GM12878 (cell line): ENCODE measurements at regions not wholly inside any gene's neighbourhood (a gene's known extent, or its start where the extent isn't known, plus 50 kb on each side); places are given as distances from the start of the nearest gene placed in this dataset.
A peak's percentile ranks its signal among the peaks of the same experiment; 100 is the strongest.

Experiments used
- GABPA ChIP-seq: IDR thresholded peaks from 2 replicates; pipeline ENCODE4 v1.6.1; 2014; ENCODE audit warnings: antibody characterized with exemption, low read depth, mild to moderate bottlenecking, inconsistent platforms
- HDAC6 ChIP-seq: fragments of 200-600 bp; sonication (generic); IDR thresholded peaks from one replicate; pipeline ENCODE4 v1.8.0; 2017; ENCODE audit warnings: antibody characterized with exemption; ENCODE audit not compliant: unreplicated experiment
- IRF4 ChIP-seq: IDR thresholded peaks from 2 replicates; pipeline ENCODE4 v1.6.1; 2011; ENCODE audit warnings: low read depth, low read length
- LARP7 ChIP-seq: fragments of 450-650 bp; IDR thresholded peaks from 2 replicates; pipeline ENCODE4 v1.6.1; 2017; ENCODE audit warnings: mild to moderate bottlenecking
- MTA3 ChIP-seq: IDR thresholded peaks from 2 replicates; pipeline ENCODE4 v1.6.1; 2012; ENCODE audit warnings: low read length, inconsistent platforms, borderline replicate concordance
- NRF1 ChIP-seq: conservative IDR thresholded peaks from 2 replicates; pipeline ENCODE4 v1.6.1; 2011; ENCODE audit warnings: mild to moderate bottlenecking, low read depth, low read length, improper control_type of control experiment
- PAX5 ChIP-seq: IDR thresholded peaks from 2 replicates; pipeline ENCODE4 v1.6.1; 2011; ENCODE audit warnings: low read depth, low read length, borderline replicate concordance
- POLR2AphosphoS2 ChIP-seq: IDR thresholded peaks from 2 replicates; pipeline ENCODE4 v1.6.1; 2011; ENCODE audit warnings: low read depth, mild to moderate bottlenecking, low read length, improper control_type of control experiment, moderate library complexity
- RAD21 ChIP-seq: IDR thresholded peaks from 2 replicates; pipeline ENCODE4 v1.6.1; 2011; ENCODE audit warnings: mild to moderate bottlenecking, low read depth, low read length, moderate library complexity; ENCODE audit not compliant: insufficient read depth
- RUNX3 ChIP-seq: IDR thresholded peaks from 2 replicates; pipeline ENCODE4 v1.6.1; 2012; ENCODE audit warnings: low read length, inconsistent platforms
- SRF ChIP-seq, 2 experiments: IDR thresholded peaks; 2 replicates each; pipeline ENCODE4 v1.6.1; 2011; ENCODE audit warnings: low read depth in 2 of 2, low read length in 2 of 2, mild to moderate bottlenecking in 1 of 2, moderate library complexity in 1 of 2
- STAT1 ChIP-seq: fragments of 450-650 bp; conservative IDR thresholded peaks from 2 replicates; pipeline ENCODE4 v1.6.1; 2014; ENCODE audit warnings: antibody characterized with exemption, mild to moderate bottlenecking
- ZBED1 ChIP-seq: IDR thresholded peaks from 2 replicates; pipeline ENCODE4 v1.6.1; 2016; ENCODE audit warnings: borderline replicate concordance
- ZNF217 ChIP-seq: fragments of 450-650 bp; IDR thresholded peaks from 2 replicates; pipeline ENCODE4 v1.6.1; 2017; ENCODE audit warnings: antibody characterized with exemption, mild to moderate bottlenecking
- ZNF384 ChIP-seq: IDR thresholded peaks from 2 replicates; pipeline ENCODE4 v1.6.1; 2012; ENCODE audit warnings: low read depth, mild to moderate bottlenecking, low read length, improper control_type of control experiment, borderline replicate concordance
- TF ChIP-seq, protein P1 (sequence below): IDR thresholded peaks from 2 replicates; pipeline ENCODE4 v1.6.1; 2012; ENCODE audit warnings: mild to moderate bottlenecking, low read depth, low read length
- TF ChIP-seq, protein P2 (sequence below): fragments of 450-650 bp; IDR thresholded peaks from 2 replicates; pipeline ENCODE4 v1.6.1; 2018; ENCODE audit warnings: borderline replicate concordance, mild to moderate bottlenecking; ENCODE audit not compliant: partially characterized antibody
- TF ChIP-seq, protein P3 (sequence below): IDR thresholded peaks from 2 replicates; pipeline ENCODE4 v1.6.1; 2012; ENCODE audit warnings: improper control_type of control experiment, low read depth, low read length; ENCODE audit not compliant: insufficient replicate concordance

DNA sequence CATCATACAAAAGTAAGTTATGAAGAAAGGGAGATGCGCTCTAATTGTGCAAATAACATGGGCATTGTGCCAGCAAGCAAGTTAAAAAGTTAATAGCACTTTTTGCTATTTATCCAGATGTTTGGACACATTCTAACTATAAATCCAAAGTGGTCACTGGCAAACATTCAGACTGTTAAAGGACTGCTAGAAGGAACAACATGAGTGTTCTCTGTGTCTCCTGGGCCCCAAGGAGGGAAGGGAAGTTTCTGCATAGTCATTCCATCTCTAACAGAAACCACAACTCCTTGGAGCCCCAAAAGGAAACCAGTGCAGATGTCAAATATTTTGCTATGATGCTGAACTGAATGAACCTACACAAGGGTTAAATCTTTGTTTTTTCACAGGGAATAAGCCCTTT lies 213.3 kb upstream of the HNRNPA3 start (continued):
- TF ChIP-seq, protein P1, sequence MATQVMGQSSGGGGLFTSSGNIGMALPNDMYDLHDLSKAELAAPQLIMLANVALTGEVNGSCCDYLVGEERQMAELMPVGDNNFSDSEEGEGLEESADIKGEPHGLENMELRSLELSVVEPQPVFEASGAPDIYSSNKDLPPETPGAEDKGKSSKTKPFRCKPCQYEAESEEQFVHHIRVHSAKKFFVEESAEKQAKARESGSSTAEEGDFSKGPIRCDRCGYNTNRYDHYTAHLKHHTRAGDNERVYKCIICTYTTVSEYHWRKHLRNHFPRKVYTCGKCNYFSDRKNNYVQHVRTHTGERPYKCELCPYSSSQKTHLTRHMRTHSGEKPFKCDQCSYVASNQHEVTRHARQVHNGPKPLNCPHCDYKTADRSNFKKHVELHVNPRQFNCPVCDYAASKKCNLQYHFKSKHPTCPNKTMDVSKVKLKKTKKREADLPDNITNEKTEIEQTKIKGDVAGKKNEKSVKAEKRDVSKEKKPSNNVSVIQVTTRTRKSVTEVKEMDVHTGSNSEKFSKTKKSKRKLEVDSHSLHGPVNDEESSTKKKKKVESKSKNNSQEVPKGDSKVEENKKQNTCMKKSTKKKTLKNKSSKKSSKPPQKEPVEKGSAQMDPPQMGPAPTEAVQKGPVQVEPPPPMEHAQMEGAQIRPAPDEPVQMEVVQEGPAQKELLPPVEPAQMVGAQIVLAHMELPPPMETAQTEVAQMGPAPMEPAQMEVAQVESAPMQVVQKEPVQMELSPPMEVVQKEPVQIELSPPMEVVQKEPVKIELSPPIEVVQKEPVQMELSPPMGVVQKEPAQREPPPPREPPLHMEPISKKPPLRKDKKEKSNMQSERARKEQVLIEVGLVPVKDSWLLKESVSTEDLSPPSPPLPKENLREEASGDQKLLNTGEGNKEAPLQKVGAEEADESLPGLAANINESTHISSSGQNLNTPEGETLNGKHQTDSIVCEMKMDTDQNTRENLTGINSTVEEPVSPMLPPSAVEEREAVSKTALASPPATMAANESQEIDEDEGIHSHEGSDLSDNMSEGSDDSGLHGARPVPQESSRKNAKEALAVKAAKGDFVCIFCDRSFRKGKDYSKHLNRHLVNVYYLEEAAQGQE = no peak
- TF ChIP-seq NRF1 = no peak
- TF ChIP-seq, protein P2, sequence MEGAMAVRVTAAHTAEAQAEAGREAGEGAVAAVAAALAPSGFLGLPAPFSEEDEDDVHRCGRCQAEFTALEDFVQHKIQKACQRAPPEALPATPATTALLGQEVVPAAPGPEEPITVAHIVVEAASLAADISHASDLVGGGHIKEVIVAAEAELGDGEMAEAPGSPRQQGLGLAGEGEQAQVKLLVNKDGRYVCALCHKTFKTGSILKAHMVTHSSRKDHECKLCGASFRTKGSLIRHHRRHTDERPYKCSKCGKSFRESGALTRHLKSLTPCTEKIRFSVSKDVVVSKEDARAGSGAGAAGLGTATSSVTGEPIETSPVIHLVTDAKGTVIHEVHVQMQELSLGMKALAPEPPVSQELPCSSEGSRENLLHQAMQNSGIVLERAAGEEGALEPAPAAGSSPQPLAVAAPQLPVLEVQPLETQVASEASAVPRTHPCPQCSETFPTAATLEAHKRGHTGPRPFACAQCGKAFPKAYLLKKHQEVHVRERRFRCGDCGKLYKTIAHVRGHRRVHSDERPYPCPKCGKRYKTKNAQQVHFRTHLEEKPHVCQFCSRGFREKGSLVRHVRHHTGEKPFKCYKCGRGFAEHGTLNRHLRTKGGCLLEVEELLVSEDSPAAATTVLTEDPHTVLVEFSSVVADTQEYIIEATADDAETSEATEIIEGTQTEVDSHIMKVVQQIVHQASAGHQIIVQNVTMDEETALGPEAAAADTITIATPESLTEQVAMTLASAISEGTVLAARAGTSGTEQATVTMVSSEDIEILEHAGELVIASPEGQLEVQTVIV = no peak
- TF ChIP-seq SRF (IDR thresholded peaks at IDR 0.05; ENCODE audit: low read depth in 2 of 2, low read length in 2 of 2) = 0 out of 4 replicates have a peak, but pooled peaks of 1 of the 2 experiments have one; percentile 10
- no peak for TF ChIP-seq LARP7
- TF ChIP-seq RUNX3 = peak; percentile 98
- no peak for TF ChIP-seq GABPA
- no peak for TF ChIP-seq HDAC6
- peak; percentile 91; the same call in 1 of the 2 replicates for TF ChIP-seq IRF4
- TF ChIP-seq, protein P3, sequence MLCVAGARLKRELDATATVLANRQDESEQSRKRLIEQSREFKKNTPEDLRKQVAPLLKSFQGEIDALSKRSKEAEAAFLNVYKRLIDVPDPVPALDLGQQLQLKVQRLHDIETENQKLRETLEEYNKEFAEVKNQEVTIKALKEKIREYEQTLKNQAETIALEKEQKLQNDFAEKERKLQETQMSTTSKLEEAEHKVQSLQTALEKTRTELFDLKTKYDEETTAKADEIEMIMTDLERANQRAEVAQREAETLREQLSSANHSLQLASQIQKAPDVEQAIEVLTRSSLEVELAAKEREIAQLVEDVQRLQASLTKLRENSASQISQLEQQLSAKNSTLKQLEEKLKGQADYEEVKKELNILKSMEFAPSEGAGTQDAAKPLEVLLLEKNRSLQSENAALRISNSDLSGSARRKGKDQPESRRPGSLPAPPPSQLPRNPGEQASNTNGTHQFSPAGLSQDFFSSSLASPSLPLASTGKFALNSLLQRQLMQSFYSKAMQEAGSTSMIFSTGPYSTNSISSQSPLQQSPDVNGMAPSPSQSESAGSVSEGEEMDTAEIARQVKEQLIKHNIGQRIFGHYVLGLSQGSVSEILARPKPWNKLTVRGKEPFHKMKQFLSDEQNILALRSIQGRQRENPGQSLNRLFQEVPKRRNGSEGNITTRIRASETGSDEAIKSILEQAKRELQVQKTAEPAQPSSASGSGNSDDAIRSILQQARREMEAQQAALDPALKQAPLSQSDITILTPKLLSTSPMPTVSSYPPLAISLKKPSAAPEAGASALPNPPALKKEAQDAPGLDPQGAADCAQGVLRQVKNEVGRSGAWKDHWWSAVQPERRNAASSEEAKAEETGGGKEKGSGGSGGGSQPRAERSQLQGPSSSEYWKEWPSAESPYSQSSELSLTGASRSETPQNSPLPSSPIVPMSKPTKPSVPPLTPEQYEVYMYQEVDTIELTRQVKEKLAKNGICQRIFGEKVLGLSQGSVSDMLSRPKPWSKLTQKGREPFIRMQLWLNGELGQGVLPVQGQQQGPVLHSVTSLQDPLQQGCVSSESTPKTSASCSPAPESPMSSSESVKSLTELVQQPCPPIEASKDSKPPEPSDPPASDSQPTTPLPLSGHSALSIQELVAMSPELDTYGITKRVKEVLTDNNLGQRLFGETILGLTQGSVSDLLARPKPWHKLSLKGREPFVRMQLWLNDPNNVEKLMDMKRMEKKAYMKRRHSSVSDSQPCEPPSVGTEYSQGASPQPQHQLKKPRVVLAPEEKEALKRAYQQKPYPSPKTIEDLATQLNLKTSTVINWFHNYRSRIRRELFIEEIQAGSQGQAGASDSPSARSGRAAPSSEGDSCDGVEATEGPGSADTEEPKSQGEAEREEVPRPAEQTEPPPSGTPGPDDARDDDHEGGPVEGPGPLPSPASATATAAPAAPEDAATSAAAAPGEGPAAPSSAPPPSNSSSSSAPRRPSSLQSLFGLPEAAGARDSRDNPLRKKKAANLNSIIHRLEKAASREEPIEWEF = no peak
- TF ChIP-seq ZNF217 = no peak
- TF ChIP-seq RAD21 = no peak
- TF ChIP-seq POLR2AphosphoS2 = no peak
- no peak for TF ChIP-seq ZBED1
- TF ChIP-seq PAX5 = peak; percentile 71; the same call in 1 of the 2 replicates
- TF ChIP-seq ZNF384 = no peak
- no peak for TF ChIP-seq STAT1
- peak; percentile 87; the same call in 1 of the 2 replicates for TF ChIP-seq MTA3
